ENCODE measurements at regions not wholly inside any gene's neighbourhood (a gene's known extent, or its start where the extent isn't known, plus 50 kb on each side); places are given as distances from the start of the nearest gene placed in this dataset.

DNA sequence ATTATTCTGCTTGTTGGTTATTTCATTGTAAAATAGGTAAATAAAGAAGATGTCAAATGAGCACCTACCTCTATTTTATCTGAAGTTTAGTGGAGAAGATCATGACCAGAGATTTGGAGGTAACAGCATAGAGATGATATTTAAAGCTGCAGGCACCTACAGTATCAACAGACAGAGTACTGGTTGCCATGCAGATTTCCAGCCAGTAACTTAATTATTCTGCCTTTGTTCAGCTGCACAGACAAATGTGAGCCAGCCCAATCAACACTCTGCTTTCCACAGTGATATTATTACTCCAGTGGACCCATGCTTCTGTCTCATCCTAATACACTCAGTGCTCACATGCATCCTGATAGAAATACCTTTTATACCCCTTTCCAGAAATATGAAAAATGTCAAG is 348.5 kb upstream of the RGS6 start:
- DNase-seq = no peak

DNA sequence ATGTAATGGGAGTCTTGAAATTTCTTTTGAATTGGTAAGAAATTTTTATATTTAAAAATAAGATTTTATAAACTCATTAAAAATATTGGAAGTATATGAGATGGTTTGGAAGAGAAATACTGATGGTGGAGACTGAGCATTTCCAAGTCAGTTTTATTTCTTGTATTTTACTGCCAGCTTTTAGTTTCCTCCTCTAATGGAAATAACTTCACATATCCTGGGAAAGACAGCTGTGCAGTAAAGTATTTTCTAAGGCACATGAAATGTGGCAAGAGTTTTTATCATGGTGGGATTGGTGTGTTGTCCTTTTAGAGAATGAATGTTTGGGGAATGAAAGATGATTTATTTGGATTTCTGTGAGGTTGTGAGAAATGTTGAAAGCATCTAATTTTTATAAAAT is 346.9 kb upstream of the RGS6 start:
- DNase-seq = no peak

DNA sequence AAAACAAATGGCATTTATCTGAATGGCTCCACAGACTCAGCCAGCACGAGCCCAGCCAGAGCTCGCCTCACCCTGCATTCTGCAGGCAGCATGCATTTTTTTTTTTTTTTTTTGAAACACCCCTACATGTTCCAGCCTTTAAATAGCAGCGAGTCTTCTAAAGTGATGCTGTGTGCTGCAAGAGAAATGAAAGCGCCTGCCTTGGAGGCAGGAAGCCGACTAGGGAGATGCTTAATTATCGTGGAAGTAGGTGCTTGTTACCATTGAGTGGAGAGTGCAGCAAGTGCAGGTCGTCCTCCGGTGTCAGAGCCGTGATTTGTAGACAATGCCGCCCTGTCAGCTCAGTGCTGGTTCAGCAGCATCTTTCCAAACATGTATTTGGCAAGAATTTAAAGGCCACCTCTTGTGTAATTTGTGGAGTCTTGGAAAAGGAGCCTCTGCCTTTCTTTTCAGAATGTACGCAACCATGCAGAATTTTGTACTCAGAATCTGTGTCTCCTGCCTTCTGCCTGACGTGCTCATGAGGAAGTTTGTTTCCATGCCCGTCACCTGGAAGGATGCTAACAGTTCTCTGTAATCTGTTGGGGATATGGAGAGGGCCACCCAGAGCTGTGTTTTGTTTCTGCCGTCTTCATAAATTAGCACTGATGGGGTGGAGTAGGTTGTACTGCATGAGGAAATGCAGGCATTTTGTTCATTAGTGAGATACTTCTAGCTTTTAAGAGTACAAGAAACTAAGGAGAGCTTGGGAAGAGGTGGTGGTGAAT is 345.9 kb upstream of the RGS6 start:
- DNase-seq = no peak

DNA sequence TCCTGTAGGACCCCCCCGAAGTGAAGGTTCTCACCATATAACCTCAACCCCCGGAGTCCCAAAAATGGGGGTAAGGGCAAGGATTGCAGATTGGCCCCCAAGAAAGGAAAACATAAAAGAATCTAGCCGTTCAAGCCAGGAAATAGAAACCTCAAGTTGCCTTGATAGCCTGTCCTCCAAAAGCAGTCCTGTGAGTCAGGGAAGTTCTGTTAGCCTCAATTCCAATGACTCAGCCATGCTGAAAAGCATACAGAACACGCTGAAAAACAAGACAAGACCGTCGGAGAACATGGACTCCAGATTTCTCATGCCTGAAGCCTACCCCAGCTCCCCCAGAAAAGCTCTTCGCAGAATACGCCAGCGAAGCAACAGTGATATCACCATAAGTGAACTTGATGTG is 344.2 kb upstream of the RGS6 start:
- no peak for DNase-seq

DNA sequence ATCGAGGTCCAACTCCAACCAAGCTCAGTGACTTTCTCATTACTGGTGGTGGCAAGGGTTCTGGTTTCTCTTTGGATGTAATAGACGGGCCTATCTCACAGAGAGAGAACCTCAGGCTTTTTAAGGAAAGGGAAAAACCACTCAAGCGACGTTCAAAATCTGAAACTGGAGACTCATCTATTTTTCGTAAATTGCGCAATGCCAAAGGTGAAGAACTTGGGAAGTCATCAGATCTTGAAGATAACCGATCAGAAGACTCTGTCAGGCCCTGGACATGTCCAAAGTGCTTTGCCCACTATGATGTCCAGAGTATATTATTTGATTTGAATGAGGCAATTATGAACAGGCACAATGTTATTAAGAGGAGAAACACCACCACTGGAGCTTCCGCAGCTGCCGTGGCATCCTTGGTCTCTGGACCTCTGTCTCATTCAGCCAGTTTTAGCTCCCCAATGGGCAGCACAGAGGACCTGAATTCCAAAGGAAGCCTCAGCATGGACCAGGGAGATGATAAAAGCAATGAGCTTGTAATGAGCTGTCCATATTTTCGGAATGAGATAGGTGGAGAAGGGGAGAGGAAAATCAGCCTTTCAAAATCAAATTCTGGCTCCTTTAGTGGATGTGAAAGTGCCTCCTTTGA is 343.5 kb upstream of the RGS6 start:
- DNase-seq = no peak

DNA sequence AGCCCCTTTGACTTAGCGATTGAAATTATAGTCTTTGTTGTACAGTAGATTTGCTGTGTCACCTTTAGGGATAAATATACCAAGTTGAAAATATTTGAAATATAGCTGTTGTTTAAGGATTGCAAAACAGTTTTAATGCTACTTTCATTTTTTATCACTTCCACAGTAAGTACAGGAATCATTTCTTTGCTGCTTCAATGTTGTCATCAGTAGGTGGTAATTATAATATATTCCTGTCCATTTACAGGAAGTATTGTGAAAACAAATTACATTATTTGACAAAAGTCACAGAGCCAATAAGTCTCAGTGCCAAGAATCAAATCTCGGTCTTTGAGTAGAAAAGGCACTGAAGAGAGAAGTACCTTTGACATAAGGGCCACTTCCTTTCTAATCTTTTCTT is 342.6 kb upstream of the RGS6 start:
- DNase-seq = no peak

DNA sequence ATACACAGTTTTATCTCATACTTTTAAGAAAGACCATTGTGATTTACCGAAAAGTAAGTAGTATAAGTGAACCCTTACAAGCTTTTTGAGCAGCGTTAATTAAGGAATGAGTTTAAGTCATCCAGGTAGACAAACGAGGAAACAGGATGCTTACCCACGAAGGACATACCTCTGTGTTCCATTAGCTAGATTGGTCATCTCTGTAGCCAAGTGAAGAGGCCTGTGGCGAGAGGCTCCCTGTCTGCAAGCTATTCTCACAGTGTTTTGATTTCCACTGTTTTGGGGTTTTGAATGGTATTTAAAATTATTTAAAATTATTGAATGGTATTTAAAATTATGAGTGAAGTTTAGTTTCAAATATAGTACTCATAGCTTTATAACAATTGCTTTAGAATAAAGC is 342.1 kb upstream of the RGS6 start:
- no peak for DNase-seq

DNA sequence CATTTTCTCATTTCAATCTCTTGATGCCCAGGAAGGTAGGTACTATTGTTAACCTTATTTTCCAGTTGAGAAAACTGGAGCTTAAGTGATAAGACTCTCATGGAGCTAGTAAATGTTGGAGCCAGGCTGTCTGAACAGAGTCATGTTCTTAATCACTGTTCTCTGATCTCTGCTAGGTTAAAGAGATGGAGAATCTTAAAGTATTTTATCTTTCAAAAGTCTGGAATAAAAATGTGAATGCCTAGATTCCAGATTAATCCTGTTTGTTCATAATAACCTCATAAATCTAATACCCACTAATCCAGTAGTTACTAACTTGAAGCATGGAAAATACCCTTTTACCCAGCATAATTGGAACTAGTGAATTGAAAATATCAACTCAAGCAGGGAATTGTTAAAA is 341.0 kb upstream of the RGS6 start:
- no peak for DNase-seq

DNA sequence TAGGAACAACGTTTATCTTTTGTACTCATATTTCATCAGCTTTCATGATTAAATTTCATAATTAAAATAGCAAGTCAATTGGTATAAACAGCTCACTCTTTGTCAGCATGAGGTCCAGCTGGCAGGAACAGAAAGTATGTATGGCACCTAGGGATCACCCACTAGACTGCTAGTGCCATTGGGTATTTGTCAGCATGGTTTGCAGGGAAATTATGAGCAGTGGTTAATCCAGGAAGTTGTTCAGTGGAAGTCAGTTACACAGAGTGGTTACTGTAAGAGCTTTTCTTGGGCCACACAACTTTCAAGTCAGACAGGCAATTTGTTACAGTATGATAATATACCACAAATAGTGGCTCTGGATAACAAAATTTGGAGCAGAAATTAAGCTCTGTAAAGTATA is 340.3 kb upstream of the RGS6 start:
- DNase-seq = no peak

DNA sequence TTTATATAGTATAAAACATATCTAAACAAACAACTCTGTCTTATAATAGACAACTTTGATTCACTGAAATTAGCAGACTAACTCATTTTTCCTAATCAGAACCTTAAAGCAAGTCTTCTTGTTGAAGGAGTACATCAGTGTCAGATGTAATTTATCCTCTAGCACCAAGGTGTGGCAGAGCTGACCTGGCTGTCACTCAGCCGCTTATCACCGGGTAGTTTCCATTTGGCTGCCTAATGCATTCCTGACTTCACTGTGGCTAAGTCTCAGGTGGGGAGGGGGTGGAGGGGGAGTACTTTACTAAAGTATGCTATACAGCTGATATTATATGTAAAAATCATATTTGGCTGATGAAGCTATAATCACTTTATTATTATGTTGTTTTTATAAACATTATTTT is 339.9 kb upstream of the RGS6 start:
- no peak for DNase-seq

DNA sequence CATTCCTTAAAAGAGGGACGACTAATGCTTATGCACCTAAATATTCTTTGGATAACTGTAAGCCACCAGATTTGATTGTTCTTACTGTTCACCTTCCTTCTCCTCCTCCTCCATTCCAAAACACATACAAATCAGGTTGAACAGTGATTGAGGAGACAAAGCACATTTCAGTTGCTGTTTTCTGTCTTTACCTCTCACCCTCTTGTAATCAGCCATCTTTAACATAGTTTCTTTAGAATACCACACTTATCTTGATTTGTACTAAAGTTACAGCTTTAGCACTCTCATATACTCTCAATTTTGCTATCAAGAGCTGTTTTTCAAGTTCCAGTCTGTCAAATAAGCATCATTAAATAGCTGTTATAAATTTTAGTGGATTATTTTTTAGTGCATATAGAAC is 338.3 kb upstream of the RGS6 start:
- no peak for DNase-seq

DNA sequence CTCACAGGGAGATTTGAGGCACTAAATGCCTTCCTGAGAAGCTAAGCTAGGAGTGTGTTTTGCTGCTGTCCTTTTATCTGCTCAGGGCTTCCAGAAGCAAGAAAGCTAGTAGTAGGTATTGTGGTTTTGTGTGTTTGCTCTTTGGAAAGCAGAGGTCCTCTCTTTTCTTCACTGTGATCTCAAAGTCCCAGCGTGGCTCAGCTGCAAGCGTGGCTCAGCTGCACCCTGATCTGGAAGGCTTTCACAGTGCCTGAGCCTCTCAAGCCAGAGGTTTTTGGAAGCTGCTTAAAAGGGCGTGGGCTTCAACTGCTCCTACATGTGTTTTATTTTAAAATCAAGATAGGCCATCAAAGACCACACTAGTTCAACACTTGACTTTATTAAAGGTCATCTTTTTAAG is 337.4 kb upstream of the RGS6 start:
- no peak for DNase-seq

DNA sequence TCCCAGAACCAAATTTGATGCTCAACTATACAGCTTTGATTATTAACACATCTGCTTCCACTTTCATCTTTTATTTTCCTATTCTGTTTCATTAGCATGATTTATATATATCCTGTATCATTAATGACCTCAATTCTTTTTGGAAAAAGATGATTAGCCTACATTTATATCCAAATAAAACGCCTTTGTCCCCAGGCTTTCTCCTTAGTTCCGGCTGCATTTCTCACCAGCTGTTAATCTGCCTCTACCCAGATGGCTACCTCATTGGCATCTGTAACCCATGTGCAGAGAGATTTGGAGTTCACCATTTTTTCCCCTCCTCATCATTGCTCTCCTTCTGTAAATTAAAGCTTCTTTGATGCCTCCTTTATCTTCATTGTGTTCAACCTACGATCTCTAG is 336.8 kb upstream of the RGS6 start:
- DNase-seq = no peak

DNA sequence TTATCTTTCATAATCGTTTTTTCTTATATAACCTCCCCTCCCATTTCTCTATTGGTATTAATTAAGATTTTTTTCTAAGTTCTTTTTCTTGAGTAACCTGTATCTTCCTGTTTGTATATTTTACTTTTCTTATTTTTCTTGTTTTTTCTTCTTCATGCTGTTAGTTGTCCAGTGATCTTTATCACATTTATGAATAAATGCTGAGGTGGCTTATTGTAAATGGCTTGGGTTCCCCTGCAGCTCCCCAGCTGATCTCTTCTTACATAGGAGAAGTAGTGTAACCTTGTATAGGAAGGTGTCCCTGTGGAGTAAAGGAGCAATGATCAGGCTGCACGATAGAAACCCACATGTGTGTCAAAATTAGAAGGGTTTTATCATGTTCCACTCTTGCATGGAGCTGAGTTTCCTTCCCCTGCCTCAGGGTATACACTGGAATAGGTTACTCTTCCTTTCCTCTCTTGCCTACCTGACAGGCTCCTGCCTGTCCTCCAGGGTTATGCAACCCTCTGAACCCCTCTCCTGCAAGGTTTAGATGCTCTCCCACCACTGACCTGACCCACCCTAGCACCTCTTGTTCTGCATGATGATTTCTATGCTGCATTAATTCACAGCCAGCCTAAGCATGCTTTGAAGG is 334.8 kb upstream of the RGS6 start:
- no peak for DNase-seq

DNA sequence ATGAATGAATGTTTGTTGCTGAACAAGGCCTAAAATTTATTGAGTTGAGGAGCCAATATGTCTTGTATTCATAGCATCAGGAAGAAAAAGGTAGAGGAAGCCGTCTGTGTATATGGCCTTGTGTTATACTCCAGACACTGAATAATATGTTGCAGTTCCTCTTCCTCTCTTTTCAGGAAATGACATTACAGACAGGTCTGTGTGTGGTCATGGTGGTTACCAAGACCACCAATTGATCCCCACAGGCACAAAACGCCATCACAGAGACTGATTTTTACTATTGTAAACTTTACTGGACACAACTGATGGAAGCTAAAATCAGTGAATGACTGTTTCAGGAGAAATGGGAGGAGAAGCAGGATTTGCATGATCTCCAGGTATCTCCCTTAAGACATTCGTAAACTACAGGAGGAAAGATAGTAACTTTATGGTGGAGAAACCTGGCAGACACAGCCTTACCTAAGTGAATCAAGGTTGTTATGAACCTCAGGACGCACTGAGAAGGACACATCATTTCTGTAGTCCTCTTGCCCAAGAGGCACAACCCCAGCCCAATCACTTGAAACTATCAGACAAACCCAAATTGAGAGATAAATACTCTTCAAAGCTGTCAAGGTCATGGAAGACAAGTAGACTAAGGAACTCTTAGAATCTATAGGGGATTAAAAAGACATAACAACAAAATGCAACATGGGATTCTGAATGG is 334.1 kb upstream of the RGS6 start:
- DNase-seq = no peak

DNA sequence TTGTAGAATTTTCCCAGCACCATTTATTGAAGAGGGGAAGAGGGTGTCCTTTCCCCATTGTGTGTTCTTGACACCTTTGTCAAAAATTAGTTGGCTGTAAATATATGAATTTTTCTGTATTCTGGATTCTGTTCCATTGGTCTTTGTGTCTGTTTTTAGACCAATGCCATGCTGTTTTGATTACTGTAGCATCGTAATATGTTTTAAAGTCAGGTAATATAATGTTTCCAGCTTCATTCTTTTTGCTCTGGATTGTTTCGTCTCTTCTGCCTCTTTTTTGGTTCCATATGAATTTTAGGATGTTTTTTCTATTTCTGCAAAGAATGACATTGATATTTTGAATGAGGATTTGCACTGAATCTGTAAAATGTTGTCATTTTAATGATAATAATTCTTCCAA is 331.9 kb upstream of the RGS6 start:
- DNase-seq = no peak

DNA sequence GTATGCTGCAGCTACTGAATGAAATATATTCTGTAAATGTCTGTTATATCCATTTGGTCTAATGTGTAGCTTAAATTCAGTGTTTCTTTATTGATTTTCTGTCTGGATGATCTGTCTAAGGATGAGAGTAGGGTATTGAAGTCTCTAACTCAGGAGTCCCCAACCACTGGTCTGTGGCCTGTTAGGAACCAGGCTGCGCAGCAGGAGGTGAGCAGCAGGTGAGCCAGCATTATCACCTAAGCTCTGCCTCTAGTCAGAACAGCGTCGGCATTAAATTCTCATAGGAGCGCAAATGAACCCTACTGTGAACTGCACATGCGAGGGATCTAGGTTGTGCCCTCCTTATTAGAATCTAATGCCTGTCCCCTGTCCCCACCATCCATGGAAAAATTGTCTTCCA is 329.7 kb upstream of the RGS6 start:
- no peak for DNase-seq

DNA sequence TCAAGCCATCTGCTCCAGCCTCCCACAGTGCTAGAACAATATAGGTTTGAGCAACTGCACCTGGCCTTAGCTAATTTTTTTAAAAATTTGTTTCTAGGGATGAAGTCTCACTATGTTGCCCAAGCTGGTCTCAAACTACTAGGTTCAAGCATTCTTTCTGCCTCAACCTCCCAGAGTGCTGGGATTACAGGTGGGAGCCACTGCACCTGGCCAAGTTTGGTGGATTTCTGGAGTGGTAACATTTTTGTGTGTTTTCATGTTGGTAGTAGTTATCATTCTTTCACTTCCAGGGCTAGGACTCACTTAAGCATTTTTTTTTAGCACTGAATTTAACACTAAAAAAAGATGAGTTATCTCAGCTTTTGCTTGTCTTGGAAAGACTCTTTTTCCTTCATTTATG is 328.0 kb upstream of the RGS6 start:
- no peak for DNase-seq

DNA sequence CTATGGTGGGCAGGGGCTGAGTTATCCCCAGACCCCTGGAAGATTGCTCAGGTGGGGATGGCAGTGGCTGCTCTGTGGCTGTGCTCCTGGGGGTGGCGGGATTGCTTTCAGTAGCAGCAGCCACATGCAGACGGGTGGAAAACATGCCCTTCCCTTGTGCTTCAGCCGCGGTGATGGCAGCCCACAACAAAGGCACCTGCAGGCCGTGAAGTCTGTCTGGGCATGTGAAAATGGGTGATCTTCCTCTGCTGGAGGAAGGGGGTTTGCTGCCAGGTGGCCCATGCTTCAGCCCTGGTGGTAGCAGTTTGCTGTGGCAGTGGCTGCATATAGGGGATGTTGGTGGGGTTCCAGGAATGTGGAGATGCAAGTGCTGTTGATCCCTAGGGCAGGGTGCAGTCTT is 326.2 kb upstream of the RGS6 start:
- DNase-seq = no peak

DNA sequence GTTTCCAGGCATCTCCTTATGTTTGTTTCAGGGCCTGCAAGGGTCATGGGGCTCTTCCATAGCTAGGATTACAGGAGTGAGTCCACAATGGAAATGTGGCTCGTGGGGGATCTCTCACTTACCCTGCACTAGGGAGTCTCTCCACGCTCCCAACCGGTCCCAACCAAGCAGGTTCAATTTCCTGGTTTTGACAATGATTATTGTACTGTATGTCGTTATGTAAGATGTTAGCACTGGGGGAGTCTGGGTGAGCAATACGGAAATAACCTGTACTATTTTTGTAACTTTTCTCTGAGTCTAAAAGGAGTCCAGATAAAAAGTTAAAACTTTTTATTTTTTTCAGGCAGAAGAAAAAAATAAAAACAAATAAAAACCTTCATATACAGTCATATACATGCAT is 325.7 kb upstream of the RGS6 start:
- no peak for DNase-seq

DNA sequence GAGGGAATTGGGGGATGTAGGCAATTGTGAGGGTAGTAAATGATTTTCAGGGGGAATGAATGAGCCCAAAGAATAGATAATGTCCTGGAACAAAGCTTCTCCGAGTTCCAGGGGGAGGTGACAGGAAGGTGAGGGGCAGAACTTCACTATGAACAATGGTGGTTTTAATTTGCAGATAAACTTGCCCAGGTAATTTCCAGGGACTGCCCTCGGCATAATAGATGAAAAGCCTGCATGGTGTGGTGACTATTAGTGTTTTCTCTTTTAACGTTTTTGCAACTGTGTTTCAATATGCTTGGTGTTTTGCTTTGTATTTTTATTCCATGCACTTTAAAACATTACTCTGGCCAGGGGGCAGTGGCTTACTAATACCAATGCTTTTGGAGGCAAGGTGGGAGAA is 325.2 kb upstream of the RGS6 start:
- no peak for DNase-seq

DNA sequence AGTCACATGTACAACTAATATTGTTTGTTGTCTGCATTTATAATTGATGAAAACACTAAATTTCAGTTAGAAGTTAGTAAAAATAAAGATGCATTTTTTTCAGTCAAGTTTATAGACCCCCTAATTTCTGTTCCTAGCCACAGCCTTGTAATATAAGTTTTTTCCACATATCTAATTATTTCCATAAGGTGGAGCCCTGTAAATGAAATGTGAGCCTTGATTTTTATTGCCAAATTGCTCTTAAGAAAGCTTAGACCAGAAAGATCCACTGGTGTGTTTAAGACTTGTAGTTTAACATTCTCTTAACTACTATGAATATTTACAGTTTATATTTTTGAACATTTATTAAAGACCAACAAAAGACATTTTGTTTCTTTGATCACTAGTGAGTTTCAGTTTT is 322.1 kb upstream of the RGS6 start:
- DNase-seq = no peak

DNA sequence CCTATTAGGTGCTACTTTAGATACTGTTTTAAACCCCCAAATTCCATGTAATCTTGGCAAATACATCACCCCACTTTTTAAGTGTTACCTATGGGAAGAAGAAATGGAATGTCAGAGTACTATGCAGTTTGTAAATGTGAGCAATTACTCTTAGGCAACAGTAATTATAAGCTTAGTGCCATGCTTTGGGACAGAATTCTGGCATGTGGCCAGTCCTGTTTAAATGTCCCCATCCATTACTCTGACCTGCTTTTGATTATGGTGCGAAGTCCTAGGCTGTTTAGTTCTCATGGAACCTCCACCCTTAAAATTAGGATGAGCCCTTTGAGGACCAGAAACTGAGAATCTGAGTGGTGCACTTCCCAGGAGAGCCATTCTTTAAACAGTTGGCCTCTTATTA is 321.4 kb upstream of the RGS6 start:
- no peak for DNase-seq

DNA sequence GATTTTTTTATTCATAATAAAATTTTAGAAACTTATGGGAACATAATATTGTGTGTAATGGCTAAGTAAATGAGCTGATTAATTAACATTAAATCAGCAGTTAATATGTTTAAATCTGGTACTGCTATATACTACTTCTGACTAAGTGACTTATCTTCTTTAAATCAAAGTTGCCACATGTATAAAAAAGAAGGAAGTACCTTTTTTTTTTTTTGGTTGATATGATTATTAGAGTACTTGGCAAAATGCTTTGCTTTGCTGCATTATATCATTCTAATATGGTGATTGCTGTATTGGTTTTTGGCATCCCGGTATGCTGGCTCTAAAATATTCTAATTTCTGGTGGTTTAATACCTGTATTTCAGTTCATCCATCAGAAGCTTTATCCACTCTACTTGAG is 319.1 kb upstream of the RGS6 start:
- DNase-seq = no peak
